WTC11 (cell line): ENCODE measurements at regions not wholly inside any gene's neighbourhood (a gene's known extent, or its start where the extent isn't known, plus 50 kb on each side); places are given as distances from the start of the nearest gene placed in this dataset.

Source experiments
- ATAC-seq: fragments of 200-7000 bp; cut with Tn5 transposase; 2 replicates; pipeline ENCODE4 v1.10.0; 2021; ENCODE audit warnings: mild to moderate bottlenecking, moderate library complexity
- CTCF ChIA-PET: fragments of 300-600 bp; sonication (Branson Sonifier 250); formaldehyde crosslinking; loops from one replicate; lab custom pipeline; 2021; ENCODE audit warnings: antibody characterized with exemption; lab: Charles Lee
- POLR2A ChIA-PET: fragments of 350-600 bp; sonication (Branson Sonifier 250); formaldehyde crosslinking; loops from one replicate; lab custom pipeline; 2021; ENCODE audit warnings: antibody characterized with exemption; lab: Charles Lee
- DNase-seq: peaks from one replicate; pipeline ENCODE4 v3.0.0; 2021; ENCODE audit warnings: low spot score
- H3K27ac Mint-ChIP-seq: 2 replicates; pipeline ENCODE4 v1.8.0; 2021; ENCODE audit warnings: mixed read lengths
- H3K27me3 Mint-ChIP-seq: 2 replicates; pipeline ENCODE4 v1.8.0; 2021; ENCODE audit warnings: low read depth, mild to moderate bottlenecking, moderate library complexity, mixed read lengths
- H3K36me3 Mint-ChIP-seq: 2 replicates; pipeline ENCODE4 v1.8.0; 2021; ENCODE audit warnings: mixed read lengths
- H3K4me1 Mint-ChIP-seq: 2 replicates; pipeline ENCODE4 v1.8.0; 2022; ENCODE audit warnings: mixed read lengths
- H3K4me3 Mint-ChIP-seq: 2 replicates; pipeline ENCODE4 v1.8.0; 2021; ENCODE audit warnings: mild to moderate bottlenecking, moderate library complexity, mixed read lengths
- H3K9me3 Mint-ChIP-seq: 2 replicates; pipeline ENCODE4 v1.8.0; 2021; ENCODE audit warnings: mixed read lengths
- ATF3 ChIP-seq: sonication (generic); formaldehyde crosslinking; conservative IDR thresholded peaks from 2 replicates; pipeline ENCODE4 v1.8.1; 2022; ENCODE audit warnings: mild to moderate bottlenecking, missing genetic modification reagents
- CREM ChIP-seq: sonication (generic); formaldehyde crosslinking; IDR thresholded peaks from 2 replicates; pipeline ENCODE4 v1.8.1; 2022; ENCODE audit warnings: mild to moderate bottlenecking, missing genetic modification reagents, moderate library complexity
- E2F5 ChIP-seq: sonication (generic); formaldehyde crosslinking; IDR thresholded peaks from 2 replicates; pipeline ENCODE4 v1.8.1; 2022; ENCODE audit warnings: mild to moderate bottlenecking, moderate library complexity, missing genetic modification reagents
- FOXP1 ChIP-seq: sonication (generic); formaldehyde crosslinking; IDR thresholded peaks from 2 replicates; pipeline ENCODE4 v1.8.0; 2022; ENCODE audit warnings: missing genetic modification reagents, mild to moderate bottlenecking, moderate library complexity, borderline replicate concordance
- GRHL2 ChIP-seq: fragments of 250-450 bp; sonication (Bioruptor Pico); IDR thresholded peaks from 2 replicates; pipeline ENCODE4 v1.8.0; 2022; ENCODE audit warnings: mild to moderate bottlenecking, moderate library complexity; ENCODE audit not compliant: insufficient replicate concordance, severe bottlenecking
- JUN ChIP-seq: sonication (generic); formaldehyde crosslinking; IDR thresholded peaks from 2 replicates; pipeline ENCODE4 v1.8.0; 2023; ENCODE audit warnings: mild to moderate bottlenecking, missing genetic modification reagents
- NFATC4 ChIP-seq: fragments of 250-450 bp; sonication (Bioruptor Pico); IDR thresholded peaks from 2 replicates; pipeline ENCODE4 v1.9.0; 2021; ENCODE audit warnings: mild to moderate bottlenecking
- NR3C1 ChIP-seq: sonication (generic); formaldehyde crosslinking; conservative IDR thresholded peaks from 2 replicates; pipeline ENCODE4 v1.8.1; 2023; ENCODE audit warnings: low read depth, mild to moderate bottlenecking, missing genetic modification reagents
- SP1 ChIP-seq: sonication (generic); formaldehyde crosslinking; conservative IDR thresholded peaks from 2 replicates; pipeline ENCODE4 v1.8.1; 2022; ENCODE audit warnings: missing genetic modification reagents
- TEAD1 ChIP-seq: sonication (generic); formaldehyde crosslinking; IDR thresholded peaks from 2 replicates; pipeline ENCODE4 v1.8.0; 2022; ENCODE audit warnings: mild to moderate bottlenecking, missing genetic modification reagents
- TP53 ChIP-seq: sonication (generic); formaldehyde crosslinking; IDR thresholded peaks from 2 replicates; pipeline ENCODE4 v1.8.1; 2023; ENCODE audit warnings: mild to moderate bottlenecking, missing genetic modification reagents
- ZMAT4 ChIP-seq: fragments of 250-450 bp; sonication (Bioruptor Pico); IDR thresholded peaks from 2 replicates; pipeline ENCODE4 v1.9.0; 2021; ENCODE audit warnings: mild to moderate bottlenecking
- ZNF121 ChIP-seq: sonication (generic); formaldehyde crosslinking; IDR thresholded peaks from 2 replicates; pipeline ENCODE4 v1.8.0; 2023; ENCODE audit warnings: missing genetic modification reagents
- TF ChIP-seq, protein P1 (sequence below): sonication (generic); formaldehyde crosslinking; IDR thresholded peaks from 2 replicates; pipeline ENCODE4 v1.8.0; 2022; ENCODE audit warnings: mild to moderate bottlenecking, missing genetic modification reagents
- TF ChIP-seq, protein P2 (sequence below): sonication (generic); formaldehyde crosslinking; IDR thresholded peaks from 2 replicates; pipeline ENCODE4 v1.8.1; 2023; ENCODE audit warnings: mild to moderate bottlenecking, moderate library complexity, missing genetic modification reagents
- TF ChIP-seq, protein P3 (sequence below): sonication (generic); formaldehyde crosslinking; IDR thresholded peaks from 2 replicates; pipeline ENCODE4 v1.8.0; 2022; ENCODE audit warnings: mild to moderate bottlenecking, missing genetic modification reagents

DNA sequence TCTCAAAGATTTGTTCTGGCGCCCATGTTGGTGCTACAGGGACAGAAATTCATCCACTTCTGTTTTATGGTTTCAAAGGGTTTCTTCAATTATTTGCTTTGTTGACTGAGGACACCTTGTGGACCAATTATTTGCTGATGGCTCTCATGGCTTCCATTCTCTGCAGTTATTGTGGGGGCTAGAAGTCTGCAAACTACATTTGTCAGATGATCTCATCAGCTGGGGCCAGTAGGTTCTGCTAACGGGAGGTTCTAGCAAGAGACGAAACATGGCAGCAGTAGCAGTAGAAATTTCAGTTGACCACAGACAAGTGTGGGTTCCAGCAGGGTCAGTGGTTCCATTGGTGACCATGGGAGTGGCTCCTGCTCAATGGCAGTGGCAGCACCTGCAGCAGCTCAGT is 72.8 kb upstream of the BLCAP start:
- H3K27me3 Mint-ChIP-seq: no peaks in the 10 kb centered on the region; the same call in 1 of the 2 replicates

DNA sequence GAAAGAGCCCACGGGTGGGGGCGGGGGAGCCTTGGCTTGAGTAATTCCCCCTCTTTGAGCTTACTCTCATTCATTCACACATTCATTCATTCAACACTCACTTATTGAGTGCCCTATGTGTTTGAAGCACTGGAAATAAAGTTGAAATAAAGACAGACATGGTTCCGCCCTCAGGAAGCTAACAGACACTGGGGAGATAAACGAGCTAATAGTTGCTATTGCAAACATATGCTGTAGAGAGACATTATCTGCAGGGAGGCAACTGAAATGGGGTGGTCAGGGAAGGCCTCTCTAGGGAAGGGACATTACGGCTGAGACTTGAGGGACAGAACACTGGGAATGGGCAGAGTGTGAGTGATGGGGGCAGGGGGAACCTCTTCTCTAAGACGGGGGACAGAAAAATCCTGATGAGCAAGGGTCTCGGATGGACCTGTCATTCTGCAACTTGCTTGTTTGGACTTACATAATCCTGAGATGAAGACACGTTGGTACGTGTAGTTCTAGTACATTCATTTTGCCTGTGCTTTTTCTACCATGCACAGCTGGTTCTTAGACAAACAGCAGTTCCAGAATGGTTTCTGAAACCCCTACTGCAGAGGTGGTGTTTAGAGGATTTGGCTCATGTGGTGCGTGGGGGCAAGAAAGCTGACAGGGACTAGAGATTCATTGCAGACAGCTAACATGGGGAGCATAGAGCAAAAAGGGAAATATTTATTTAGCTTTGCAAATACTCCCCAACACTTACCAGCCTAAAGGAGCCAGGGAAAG is 71.1 kb upstream of the BLCAP start:
- TF ChIP-seq, protein P1, sequence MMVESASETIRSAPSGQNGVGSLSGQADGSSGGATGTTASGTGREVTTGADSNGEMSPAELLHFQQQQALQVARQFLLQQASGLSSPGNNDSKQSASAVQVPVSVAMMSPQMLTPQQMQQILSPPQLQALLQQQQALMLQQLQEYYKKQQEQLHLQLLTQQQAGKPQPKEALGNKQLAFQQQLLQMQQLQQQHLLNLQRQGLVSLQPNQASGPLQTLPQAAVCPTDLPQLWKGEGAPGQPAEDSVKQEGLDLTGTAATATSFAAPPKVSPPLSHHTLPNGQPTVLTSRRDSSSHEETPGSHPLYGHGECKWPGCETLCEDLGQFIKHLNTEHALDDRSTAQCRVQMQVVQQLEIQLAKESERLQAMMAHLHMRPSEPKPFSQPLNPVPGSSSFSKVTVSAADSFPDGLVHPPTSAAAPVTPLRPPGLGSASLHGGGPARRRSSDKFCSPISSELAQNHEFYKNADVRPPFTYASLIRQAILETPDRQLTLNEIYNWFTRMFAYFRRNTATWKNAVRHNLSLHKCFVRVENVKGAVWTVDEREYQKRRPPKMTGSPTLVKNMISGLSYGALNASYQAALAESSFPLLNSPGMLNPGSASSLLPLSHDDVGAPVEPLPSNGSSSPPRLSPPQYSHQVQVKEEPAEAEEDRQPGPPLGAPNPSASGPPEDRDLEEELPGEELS (CRISPR knock-in tag): no peak
- no peak for TF ChIP-seq ATF3 (CRISPR knock-in tag)
- Mint-ChIP-seq H3K27me3 (no peaks in the 10 kb centered on the region; the same call in 1 of the 2 replicates), H3K4me3 (0 out of 2 replicates have a peak overlapping the region, but pooled peaks have one; percentile 0), H3K4me1 (peaks cover 15% of the 10 kb centered on the region), H3K36me3 (no peaks in the 10 kb centered on the region), H3K9me3 (peaks cover 7% of the 10 kb centered on the region; the same call in 1 of the 2 replicates), H3K27ac (no peak overlapping the region)
- ChIA-PET CTCF (interaction anchor here (0.7 to 4.3 kb wide), 8 partner anchors 9 to 514 kb away, joined by 3 to 22 read pairs (median 4); no protein-coding TSS in a partner anchor), POLR2A (interaction anchor here (0.7 to 0.8 kb wide), 4 partner anchors 24 to 1038 kb away, joined by 3 to 6 read pairs (median 4); no protein-coding TSS in a partner anchor)
- DNase-seq (no peak), ATAC-seq (no peak)

More for the DNA sequence above, 72.8 kb upstream of the BLCAP start:
- H3K27ac Mint-ChIP-seq: no peak overlapping the region
- H3K9me3 Mint-ChIP-seq: peaks cover 7% of the 10 kb centered on the region; the same call in 1 of the 2 replicates
- ATAC-seq: no peak
- peaks cover 15% of the 10 kb centered on the region for H3K4me1 Mint-ChIP-seq
- ChIA-PET CTCF (interaction anchor here (0.7 to 4.3 kb wide), 2 partner anchors 16 to 36 kb away, joined by 3 to 22 read pairs; no protein-coding TSS in a partner anchor), POLR2A (no interaction called here)
- TF ChIP-seq GRHL2 (CRISPR knock-in tag) (no peak), ZMAT4 (no peak), TEAD1 (CRISPR knock-in tag) (no peak), NFATC4 (CRISPR knock-in tag) (no peak)
- DNase-seq: no peak
- H3K4me3 Mint-ChIP-seq: no peak overlapping the region
- H3K36me3 Mint-ChIP-seq: no peaks in the 10 kb centered on the region

DNA sequence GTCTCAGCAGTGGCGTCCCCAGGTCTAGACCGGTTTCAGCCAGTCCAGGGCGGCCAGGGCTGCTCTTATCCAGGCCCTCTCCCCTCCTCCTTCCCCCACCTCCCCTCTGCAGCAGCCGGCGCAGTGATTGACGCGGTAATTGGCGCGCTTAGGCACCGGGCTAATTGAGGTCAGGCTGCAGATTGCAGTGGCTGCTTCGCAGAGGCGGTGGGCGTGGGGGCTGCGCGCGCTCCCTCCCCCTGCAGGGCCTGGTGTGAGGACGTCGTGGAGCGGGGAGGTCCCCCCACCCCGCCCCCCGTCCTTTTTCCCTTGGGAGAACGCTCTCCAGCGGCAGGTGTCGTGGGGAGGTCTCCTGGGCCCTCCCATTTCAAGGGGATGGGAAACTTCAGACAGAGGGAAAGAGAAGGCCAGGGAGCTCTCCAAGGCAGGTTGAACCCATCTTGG is 70.4 kb upstream of the BLCAP start:
- peak; percentile 77 for DNase-seq
- Mint-ChIP-seq H3K36me3 (no peaks in the 10 kb centered on the region), H3K4me3 (peak overlapping the region; percentile 31), H3K9me3 (peaks cover 7% of the 10 kb centered on the region; the same call in 1 of the 2 replicates), H3K27me3 (no peaks in the 10 kb centered on the region; the same call in 1 of the 2 replicates), H3K27ac (no peak overlapping the region), H3K4me1 (peaks cover 15% of the 10 kb centered on the region)
- TF ChIP-seq SP1 (CRISPR knock-in tag) (peak; percentile 37; the same call in 1 of the 2 replicates), ZNF121 (CRISPR knock-in tag) (no peak), NR3C1 (CRISPR knock-in tag) (no peak), CREM (CRISPR knock-in tag) (peak; percentile 30; the same call in 1 of the 2 replicates), E2F5 (CRISPR knock-in tag) (peak; percentile 73; the same call in 1 of the 2 replicates), TP53 (CRISPR knock-in tag) (0 out of 2 replicates have a peak, but pooled peaks have one; percentile 38), FOXP1 (CRISPR knock-in tag) (peak; percentile 57; the same call in 1 of the 2 replicates), JUN (no peak)
- TF ChIP-seq, protein P2, sequence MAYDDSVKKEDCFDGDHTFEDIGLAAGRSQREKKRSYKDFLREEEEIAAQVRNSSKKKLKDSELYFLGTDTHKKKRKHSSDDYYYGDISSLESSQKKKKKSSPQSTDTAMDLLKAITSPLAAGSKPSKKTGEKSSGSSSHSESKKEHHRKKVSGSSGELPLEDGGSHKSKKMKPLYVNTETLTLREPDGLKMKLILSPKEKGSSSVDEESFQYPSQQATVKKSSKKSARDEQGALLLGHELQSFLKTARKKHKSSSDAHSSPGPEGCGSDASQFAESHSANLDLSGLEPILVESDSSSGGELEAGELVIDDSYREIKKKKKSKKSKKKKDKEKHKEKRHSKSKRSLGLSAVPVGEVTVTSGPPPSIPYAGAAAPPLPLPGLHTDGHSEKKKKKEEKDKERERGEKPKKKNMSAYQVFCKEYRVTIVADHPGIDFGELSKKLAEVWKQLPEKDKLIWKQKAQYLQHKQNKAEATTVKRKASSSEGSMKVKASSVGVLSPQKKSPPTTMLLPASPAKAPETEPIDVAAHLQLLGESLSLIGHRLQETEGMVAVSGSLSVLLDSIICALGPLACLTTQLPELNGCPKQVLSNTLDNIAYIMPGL (CRISPR knock-in tag): no peak
- TF ChIP-seq, protein P3, sequence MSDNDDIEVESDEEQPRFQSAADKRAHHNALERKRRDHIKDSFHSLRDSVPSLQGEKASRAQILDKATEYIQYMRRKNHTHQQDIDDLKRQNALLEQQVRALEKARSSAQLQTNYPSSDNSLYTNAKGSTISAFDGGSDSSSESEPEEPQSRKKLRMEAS: no peak; the same call in 1 of the 2 replicates
- CTCF ChIA-PET: interaction anchor here (0.7 to 4.3 kb wide), 8 partner anchors 10 to 515 kb away, joined by 3 to 22 read pairs (median 4); no protein-coding TSS in a partner anchor
- ATAC-seq: peak; percentile 85
- POLR2A ChIA-PET: interaction anchor here (0.7 to 0.8 kb wide), 4 partner anchors 25 to 1038 kb away, joined by 3 to 6 read pairs (median 4); no protein-coding TSS in a partner anchor
